Embryonic facial prominence (tissue), 1 donor: ENCODE measurements at regions not wholly inside any gene's neighbourhood (a gene's known extent, or its start where the extent isn't known, plus 50 kb on each side); places are given as distances from the start of the nearest gene placed in this dataset.

Source experiments
- DNase-seq: peaks from one replicate; pipeline ENCODE4 v3.0.0-alpha.2; 2016; ENCODE audit errors: extremely low spot score

GRCh38 chr21:43302769-43303168 lies 124.2 kb downstream of the SIK1 start:
- no peak for DNase-seq

- no peak for DNase-seq
Observed at GRCh38 chr21:43302062-43302700, 124.8 kb downstream of the SIK1 start.

- no peak for DNase-seq
Observed at GRCh38 chr21:43301409-43302061, 125.4 kb downstream of the SIK1 start.

GRCh38 chr21:43300496-43301408 lies 126.2 kb downstream of the SIK1 start:
- no peak for DNase-seq

- no peak for DNase-seq
Observed at GRCh38 chr21:43299441-43300277, 127.3 kb downstream of the SIK1 start.

- no peak for DNase-seq
Observed at GRCh38 chr21:43298546-43299440, 128.1 kb downstream of the SIK1 start.

DNA sequence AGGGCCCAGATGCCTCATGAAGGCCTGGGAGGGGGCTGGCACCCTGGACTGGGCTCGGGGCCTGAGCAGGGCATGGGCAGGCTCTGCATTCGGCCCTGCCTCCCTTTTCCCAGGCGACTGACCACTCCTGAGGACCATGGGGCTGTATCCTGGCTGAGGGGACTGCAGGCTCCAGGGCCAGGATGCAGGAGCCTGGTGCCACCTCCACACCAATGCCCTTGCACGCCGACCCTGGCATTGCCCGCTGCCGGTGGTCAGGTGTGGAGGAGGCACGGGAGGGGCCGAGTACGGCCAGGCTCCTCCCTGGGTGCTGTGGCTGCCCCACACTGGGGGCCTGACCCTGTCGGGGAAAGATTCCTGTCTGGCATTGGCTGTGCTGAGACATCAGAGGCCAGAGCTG lies 128.9 kb downstream of the SIK1 start:
- no peak for DNase-seq

DNA sequence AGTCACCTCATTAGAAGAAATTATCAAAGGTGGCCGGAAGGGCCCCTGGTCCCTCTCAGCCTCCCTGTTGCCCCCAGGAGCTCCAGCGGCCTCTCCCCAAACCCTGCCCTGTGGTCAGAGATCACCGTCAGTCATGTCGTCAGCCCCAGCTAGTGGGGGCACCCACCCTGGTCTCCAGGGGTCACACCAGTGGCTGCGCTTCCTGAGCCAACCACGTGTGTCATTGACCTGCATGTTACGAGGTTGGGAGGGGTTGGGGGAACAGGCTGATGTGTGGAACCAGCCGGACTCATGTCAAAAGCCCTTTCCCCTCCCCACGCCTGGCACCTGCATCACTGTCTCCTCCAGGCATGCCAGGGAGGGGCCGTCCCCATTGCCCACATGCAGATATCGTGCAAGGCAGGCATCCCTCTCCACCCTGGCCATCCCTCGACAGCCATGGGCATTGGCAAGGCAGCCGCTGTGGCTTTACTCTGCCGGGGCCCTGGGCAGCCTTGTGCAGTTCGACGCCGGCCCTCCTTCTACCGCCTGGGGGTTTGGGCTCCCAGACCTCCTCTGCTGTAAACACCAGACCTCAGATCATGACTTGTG lies 128.7 kb downstream of the CRYAA start:
- no peak for DNase-seq

DNA sequence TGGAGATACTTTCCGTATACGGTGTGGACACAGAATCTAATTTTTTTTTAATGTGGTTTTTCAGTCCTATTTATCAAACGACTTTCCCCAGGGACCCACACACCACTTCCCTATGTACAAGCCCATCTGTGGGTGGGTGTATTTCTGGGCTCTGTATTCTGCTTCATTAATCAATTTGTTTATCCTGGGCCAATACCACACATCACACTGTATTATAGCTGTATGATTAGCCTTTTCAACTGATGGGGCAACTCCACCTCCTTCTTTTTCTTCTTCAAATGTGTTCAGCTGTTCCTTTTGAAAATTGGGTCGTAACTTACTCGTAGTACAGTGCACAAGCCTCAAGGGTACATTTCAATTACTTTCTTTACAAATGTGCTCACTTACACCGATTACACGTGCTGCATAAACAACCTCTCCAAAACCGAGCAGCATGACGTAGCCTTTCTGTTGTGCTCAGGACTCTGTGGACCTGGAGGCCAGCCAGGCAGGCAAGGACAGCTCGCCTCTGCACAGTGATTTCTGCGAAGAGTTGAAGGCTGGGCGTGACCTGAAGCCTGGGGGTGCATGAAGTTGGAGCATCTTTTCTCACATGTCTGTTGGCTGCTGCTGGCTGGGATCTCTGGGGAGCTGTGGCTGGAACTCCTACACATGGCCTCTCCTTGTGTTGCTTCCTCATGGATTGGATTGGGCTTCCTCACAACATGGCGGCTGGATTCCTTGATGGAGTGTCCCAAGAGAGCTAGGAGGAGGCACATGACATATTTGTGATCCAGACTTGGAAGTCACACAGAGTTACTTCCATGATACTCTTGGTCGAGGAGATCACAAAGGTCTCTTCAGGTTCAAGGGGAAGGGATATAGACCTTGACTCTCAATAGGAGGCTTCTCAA lies 126.5 kb downstream of the CRYAA start:
- DNase-seq, result no peak

DNA sequence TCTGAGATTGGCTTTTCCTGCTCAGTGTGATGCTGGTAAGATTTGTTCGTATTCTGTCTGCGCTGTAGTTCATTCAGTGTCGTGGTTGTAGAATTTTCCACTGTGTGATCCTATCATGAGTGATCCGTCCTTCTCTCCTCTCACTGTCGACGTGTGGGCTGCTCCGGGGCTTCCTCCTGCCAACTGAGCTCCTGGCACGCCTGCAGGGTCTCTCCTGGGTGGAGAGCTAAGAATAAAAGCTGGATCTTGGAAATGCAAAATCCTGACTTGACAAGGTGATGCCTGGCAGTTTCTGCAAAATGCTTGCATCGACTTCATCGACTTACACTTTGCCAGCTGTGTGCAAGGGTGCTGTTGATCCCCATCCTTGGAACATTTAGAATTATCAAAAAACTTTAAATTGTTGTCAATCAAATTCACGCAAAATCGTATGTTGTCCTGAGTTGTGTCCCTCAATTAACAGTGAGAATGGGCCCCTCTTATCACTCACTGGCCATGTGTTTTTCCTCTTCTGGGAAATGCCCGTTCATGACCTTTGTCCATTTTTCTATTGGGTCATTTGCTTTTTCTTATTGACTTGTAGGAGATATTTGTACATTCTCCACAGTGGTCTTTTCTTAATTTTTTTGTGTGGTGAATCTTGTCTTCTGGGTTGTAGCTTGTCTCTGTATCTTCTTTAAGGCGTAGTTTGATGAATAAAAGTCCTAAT lies 125.5 kb downstream of the CRYAA start:
- DNase-seq, result no peak

DNA sequence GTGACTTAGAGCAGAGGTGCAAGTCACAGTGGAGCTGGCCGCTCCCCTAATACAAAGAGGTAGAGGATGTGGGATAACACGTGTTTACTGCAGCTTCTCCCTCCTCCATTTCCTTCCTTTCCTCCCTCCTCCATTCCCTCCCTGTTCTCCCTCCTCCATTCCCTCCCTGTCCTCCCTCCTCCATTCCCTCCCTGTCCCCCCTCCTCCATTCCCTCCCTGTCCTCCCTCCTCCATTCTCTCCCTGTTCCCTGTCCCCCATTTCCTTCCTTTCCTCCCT lies 124.0 kb downstream of the CRYAA start:
- DNase-seq, result no peak

GRCh38 chr21:43292041-43292865 lies 123.4 kb downstream of the CRYAA start:
- no peak for DNase-seq

- DNase-seq, result no peak
Observed at GRCh38 chr21:43291347-43291950, 122.6 kb downstream of the CRYAA start.

DNA sequence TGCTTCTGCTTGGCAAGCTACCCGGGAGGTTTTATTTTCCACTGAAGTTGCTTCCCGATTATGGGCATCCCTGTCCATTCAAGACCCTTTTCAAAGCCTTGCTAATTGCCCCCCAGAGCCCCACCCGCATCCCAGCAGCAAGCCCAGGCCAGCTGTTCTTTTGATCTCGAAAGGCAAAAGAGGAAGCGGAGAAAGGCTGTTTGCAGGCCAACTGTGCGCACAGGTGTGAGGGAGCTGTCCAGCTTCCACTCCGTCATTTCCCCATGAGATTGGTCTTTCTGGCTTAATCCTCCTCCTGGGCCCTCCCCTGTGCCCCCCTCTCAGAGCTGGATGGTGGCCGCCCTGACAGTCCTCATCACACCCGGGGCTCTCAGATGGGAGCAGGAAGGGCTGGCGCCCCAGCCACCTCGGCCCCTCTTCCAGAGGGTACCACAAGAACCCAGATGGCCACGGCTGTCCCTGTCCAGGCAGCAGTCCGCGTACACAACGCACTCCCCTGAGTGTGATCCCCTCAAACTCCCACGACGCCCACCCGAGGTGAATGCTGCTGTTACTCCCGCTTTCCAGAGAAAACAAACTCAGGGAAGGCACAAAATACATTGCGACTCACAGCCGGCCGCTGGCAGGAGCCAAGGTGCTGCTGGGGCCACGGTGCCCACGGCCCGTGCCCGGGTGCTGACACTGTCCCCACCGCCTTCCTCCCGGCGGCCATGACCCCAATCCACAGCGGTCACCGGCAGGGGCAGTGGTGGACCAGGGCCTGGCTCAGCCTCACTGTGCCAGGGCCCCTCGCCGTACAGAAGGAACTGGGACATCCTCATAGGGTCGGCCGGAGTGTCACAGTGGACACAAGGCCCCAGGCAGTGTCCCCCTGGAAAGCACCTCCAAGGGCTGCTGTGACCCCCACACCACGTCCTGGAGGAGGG lies 121.9 kb downstream of the CRYAA start:
- DNase-seq, result no peak

DNA sequence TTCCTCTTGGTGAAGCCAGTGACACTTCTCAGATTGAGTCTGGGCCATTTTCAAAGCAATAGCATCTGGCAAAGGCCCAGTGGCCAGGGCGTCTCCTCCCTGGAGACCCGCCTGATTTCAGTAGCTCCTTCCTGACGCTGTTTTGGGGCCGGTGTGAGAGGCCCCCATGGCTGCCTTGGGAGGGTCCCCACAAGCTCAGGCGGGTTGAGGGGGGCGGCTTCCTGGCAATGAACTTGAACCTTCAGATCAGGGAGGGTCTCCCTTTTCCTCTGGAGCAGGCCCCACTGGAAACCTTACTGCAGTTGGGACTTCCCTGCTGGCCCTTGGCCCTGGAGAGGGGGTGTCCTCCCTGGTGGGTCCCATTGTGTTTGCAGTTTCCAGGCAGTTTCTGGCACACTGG lies 121.2 kb downstream of the CRYAA start:
- DNase-seq, result no peak

DNA sequence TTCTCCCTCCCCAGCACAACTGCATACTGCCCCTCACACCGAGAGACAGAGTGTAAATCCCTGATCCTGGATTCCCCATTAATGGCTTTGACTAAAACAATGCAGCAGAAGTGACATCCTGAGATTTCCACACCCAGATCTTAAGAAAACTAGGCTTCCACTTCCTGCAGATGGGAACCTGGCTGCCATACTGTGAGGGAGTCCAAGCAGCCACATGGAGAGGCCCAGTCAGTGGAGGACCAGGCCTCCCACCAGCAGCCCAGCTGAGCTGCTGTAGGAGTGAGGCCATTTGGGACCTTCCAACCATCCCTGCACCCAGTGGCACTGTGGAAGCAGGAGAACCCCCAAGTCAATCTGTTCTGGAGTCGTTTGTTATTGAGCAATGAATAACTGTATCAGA lies 120.6 kb downstream of the CRYAA start:
- DNase-seq, result no peak
